Right lobe of liver (tissue), 6 donors: ENCODE measurements at regions not wholly inside any gene's neighbourhood (a gene's known extent, or its start where the extent isn't known, plus 50 kb on each side); places are given as distances from the start of the nearest gene placed in this dataset.

Source experiments
- ATAC-seq, 4 donors: fragments of 200-7000 bp; cut with Tn5 transposase; one replicate each; pipeline ENCODE4 v1.9.1; 2020; ENCODE audit warnings: mild to moderate bottlenecking in 4 of 4, moderate library complexity in 4 of 4
- DNase-seq, 3 donors: peaks; one replicate each; pipeline ENCODE4 v3.0.0-alpha.2; 2020
- H3K27ac ChIP-seq, 3 donors: fragments of 200-600 bp; one replicate each; pipeline ENCODE4 v1.8.0; 2022
- H3K27me3 ChIP-seq, 2 donors: fragments of 200-600 bp; one replicate each; pipeline ENCODE4 v1.8.0; 2022
- H3K36me3 ChIP-seq, 4 donors: fragments of 200-600 bp; sonication (generic) in 1 of 4; one replicate each; pipeline versions ENCODE4 v1.5.1 to v1.8.0; 2017 to 2022; ENCODE audit warnings: control low read depth in 1 of 4
- H3K4me1 ChIP-seq, 4 donors: fragments of 200-600 bp; sonication (generic) in 1 of 4; one replicate each; pipeline versions ENCODE4 v1.5.1 to v1.8.0; 2017 to 2022; ENCODE audit warnings: control low read depth in 1 of 4
- H3K4me3 ChIP-seq, 3 donors: fragments of 200-600 bp; one replicate each; pipeline ENCODE4 v1.8.0; 2022
- H3K9me3 ChIP-seq, 4 donors: fragments of 200-600 bp; sonication (generic) in 1 of 4; one replicate each; pipeline versions ENCODE4 v1.5.1 to v1.8.0; 2017 to 2022; ENCODE audit warnings: control low read depth in 1 of 4
- POLR2A ChIP-seq: fragments of 450-650 bp; IDR thresholded peaks from one replicate; pipeline ENCODE4 v1.6.1; 2017; ENCODE audit warnings: antibody characterized with exemption, mild to moderate bottlenecking
- WGBS: methylation state at CpG from one replicate; pipeline ENCODE4 v1.1.6; 2018; ENCODE audit warnings: low coverage, low lambda C conversion rate; ENCODE audit not compliant: insufficient coverage; ENCODE audit errors: missing lambda C conversion rate; 5-methylcytosine and 5-hydroxymethylcytosine counted together
- intact Hi-C, 2 donors: fragments of 100-400 bp; cut with DNase I; formaldehyde crosslinking; loops; one replicate each; pipeline versions ENCODE4 v1.11.2 to v1.14.1; 2022
- TF ChIP-seq, protein P1 (sequence below), 4 donors: fragments of 200-600 bp in 3 of 4; fragments of 450-650 bp in 1 of 4; IDR thresholded peaks; one replicate each; pipeline versions ENCODE4 v1.5.1 to v1.8.0; 2016 to 2022; ENCODE audit warnings: antibody characterized with exemption in 4 of 4, mild to moderate bottlenecking in 2 of 4
- donor health status: DM: no; HTN: yes; CAD: no.
- donor health status: DM: no; HTN: no; CAD: no.
- donor health status: DM: no; HTN: no; CAD: no.
- donor health status: DM: no; HTN: yes; CAD: no.
- donor health status: DM: no; HTN: yes; CAD: no.

DNA sequence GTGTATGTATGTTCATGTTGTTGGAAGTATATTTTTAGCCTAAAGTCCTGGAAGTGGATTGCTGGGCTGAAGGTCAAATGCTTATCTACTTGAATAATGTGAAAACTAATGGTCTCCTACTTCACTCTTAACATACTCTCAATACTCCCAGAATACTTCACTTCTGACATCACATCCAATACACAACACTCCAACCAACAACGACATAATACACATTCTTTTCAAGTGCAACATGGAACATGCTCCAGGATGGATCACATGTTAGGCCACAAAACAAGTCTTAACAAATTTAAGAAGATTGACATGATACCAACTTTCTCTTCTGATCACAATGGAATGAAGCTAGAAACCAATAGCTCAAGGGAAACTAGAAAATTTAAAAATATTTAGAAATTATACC is 126.9 kb upstream of the ADCY1 start:
- H3K9me3 ChIP-seq, result no peaks in the 10 kb centered on the region
- H3K27ac ChIP-seq, result no peak overlapping the region
- intact Hi-C loops, result no loop called here
- DNase-seq (no peak), ATAC-seq (no peak)
- WGBS, result 48% methylated on average over 1 of the region's 1 CpG
- H3K4me1 ChIP-seq, result no peaks in the 10 kb centered on the region
- no peak overlapping the region for H3K4me3 ChIP-seq
- H3K27me3 ChIP-seq, result no peaks in the 10 kb centered on the region
- TF ChIP-seq POLR2A, result no peak
- TF ChIP-seq, protein P1, sequence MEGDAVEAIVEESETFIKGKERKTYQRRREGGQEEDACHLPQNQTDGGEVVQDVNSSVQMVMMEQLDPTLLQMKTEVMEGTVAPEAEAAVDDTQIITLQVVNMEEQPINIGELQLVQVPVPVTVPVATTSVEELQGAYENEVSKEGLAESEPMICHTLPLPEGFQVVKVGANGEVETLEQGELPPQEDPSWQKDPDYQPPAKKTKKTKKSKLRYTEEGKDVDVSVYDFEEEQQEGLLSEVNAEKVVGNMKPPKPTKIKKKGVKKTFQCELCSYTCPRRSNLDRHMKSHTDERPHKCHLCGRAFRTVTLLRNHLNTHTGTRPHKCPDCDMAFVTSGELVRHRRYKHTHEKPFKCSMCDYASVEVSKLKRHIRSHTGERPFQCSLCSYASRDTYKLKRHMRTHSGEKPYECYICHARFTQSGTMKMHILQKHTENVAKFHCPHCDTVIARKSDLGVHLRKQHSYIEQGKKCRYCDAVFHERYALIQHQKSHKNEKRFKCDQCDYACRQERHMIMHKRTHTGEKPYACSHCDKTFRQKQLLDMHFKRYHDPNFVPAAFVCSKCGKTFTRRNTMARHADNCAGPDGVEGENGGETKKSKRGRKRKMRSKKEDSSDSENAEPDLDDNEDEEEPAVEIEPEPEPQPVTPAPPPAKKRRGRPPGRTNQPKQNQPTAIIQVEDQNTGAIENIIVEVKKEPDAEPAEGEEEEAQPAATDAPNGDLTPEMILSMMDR (IDR thresholded peaks at IDR 0.05), result no peak
- H3K36me3 ChIP-seq, result no peaks in the 10 kb centered on the region

DNA sequence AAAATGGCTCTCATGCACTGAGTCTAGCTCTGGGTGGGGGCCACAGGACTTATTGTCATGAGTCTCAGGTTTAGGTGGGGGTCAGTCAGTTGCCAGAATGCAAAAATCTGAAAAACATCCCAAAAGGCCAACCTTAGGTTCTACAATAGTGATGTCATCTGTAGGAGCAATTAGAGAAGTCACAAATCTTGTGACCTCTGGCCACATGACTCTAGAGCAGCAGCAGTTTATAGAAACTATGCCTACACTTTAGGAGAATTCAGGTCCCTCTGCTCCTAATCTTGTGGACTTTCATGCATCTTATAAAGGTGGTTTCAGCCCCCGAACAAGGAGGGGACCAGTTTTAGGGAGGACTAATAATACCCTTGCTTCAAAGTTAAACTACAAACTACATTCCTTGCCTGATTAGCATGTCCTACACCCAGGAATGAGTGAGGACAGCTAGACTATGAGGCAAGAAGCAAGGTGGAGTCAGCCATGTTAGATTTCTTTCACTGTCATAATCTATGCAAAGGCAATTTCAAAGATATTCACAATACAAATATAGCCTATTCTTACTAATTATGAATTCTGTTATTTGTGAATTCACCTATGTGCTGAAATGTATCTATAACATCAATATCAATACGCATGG is 123.5 kb upstream of the ADCY1 start:
- no peak overlapping the region for H3K27ac ChIP-seq
- DNase-seq (no peak), ATAC-seq (no peak)
- 73% methylated on average over 2 of the region's 2 CpGs for WGBS
- no peaks in the 10 kb centered on the region for H3K27me3 ChIP-seq
- no peaks in the 10 kb centered on the region for H3K36me3 ChIP-seq
- TF ChIP-seq, protein P1 (IDR thresholded peaks at IDR 0.05), result no peak
- no peak for TF ChIP-seq POLR2A
- H3K4me3 ChIP-seq, result no peak overlapping the region
- no peaks in the 10 kb centered on the region for H3K4me1 ChIP-seq
- intact Hi-C loops, result no loop called here
- no peaks in the 10 kb centered on the region for H3K9me3 ChIP-seq

DNA sequence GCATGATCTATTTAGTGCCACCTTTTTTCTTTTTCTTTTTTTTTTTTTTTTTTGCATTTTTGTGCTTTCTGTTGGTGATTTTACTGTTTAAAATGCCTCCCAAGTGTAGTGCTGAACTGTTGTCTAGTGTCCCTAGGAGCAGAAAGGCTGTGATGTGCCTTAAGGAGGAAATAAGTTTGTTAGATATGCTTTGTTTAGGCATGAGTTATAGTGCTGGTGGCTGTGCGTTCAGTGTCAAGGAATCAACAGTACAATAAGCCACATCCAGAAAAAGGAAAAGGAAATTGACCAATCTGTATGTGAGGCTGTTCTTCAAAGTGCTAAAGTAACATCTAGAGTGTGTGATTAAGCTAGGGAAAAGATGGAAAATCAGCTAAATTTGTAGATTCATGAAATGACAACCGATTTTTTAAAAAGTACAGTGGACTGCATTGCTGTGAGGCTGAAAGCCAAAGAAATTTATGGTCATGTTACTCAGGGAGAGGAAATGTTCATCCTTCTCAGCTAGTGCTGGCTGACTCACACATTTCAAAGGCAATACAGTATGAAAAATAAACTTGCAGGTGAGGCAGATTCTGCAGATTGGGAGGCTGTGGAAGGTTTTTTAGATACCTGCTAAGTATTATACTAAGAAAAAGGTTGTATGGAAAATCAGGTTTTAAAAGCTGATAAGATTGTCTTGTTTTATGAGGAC is 122.7 kb upstream of the ADCY1 start:
- Histone ChIP-seq H3K36me3 (no peaks in the 10 kb centered on the region), H3K27ac (no peak overlapping the region), H3K4me1 (no peaks in the 10 kb centered on the region), H3K9me3 (no peaks in the 10 kb centered on the region), H3K27me3 (no peaks in the 10 kb centered on the region), H3K4me3 (no peak overlapping the region)
- ATAC-seq (no peak), DNase-seq (no peak)
- intact Hi-C loops, result no loop called here
- TF ChIP-seq, protein P1 (IDR thresholded peaks at IDR 0.05), result no peak
- no peak for TF ChIP-seq POLR2A
- 18% methylated on average over 2 of the region's 2 CpGs for WGBS

DNA sequence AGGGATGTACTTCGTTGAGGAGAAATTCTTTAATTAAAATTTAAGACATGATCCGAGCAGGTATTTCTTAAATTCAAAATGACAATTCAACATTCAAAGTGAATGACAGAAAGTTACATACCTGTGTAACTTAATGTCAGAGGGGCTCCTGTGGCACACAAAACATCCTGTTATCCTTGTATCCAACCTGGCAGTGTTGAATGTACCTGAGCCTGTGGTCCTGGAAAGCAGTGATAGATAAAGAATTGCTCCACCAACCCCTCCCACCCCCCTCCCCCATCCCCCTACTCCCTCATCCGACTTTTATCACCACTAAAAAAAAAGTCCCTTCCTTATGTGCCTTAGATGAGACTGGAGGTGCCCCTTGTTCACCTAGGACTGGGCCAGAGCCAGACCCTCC is 119.4 kb upstream of the ADCY1 start:
- 47% methylated on average over 2 of the region's 3 CpGs for WGBS
- H3K27me3 ChIP-seq, result no peaks in the 10 kb centered on the region
- ATAC-seq (no peak), DNase-seq (no peak)
- no peak overlapping the region for H3K4me3 ChIP-seq
- no peaks in the 10 kb centered on the region for H3K4me1 ChIP-seq
- H3K9me3 ChIP-seq, result no peaks in the 10 kb centered on the region
- H3K27ac ChIP-seq, result no peak overlapping the region
- intact Hi-C loops, result no loop called here
- H3K36me3 ChIP-seq, result no peaks in the 10 kb centered on the region
- TF ChIP-seq, protein P1 (IDR thresholded peaks at IDR 0.05), result no peak
- TF ChIP-seq POLR2A, result no peak
